ENCODE measurements at regions not wholly inside any gene's neighbourhood (a gene's known extent, or its start where the extent isn't known, plus 50 kb on each side); places are given as distances from the start of the nearest gene placed in this dataset.
"Not testable (repeated sequence)": the region's sequence is repeated elsewhere in the genome, so short reads cannot be mapped to it uniquely, and the experiment has no call there.

- TF ChIP-seq ZFX (IDR thresholded peaks at IDR 0.05; ENCODE audit: borderline replicate concordance) (no peak), CTCF (IDR thresholded peaks at IDR 0.05) (no peak)
- H3K27ac ChIP-seq: no peak overlapping the region
Observed at GRCh38 chr6:121635355-121635754, 199.9 kb downstream of the GJA1 start.

GRCh38 chr6:121636217-121636616 lies 200.8 kb downstream of the GJA1 start:
- H3K27ac ChIP-seq: not testable (repeated sequence)

GRCh38 chr6:121639021-121639420 lies 203.6 kb downstream of the GJA1 start:
- H3K27ac ChIP-seq: no peak overlapping the region
- TF ChIP-seq CTCF (IDR thresholded peaks at IDR 0.05): no peak
- TF ChIP-seq ZFX (IDR thresholded peaks at IDR 0.05; ENCODE audit: borderline replicate concordance): no peak

- no peak overlapping the region for H3K27ac ChIP-seq
- TF ChIP-seq CTCF (IDR thresholded peaks at IDR 0.05) (no peak), ZFX (IDR thresholded peaks at IDR 0.05; ENCODE audit: borderline replicate concordance) (no peak)
Observed at GRCh38 chr6:121641158-121641557, 205.7 kb downstream of the GJA1 start.

GRCh38 chr6:121645100-121645745 lies 209.8 kb downstream of the GJA1 start:
- TF ChIP-seq CTCF (IDR thresholded peaks at IDR 0.05): no peak
- TF ChIP-seq ZFX (IDR thresholded peaks at IDR 0.05; ENCODE audit: borderline replicate concordance): no peak
- H3K27ac ChIP-seq: no peak overlapping the region

GRCh38 chr6:121647905-121648304 lies 212.5 kb downstream of the GJA1 start:
- TF ChIP-seq CTCF (IDR thresholded peaks at IDR 0.05) (no peak), ZFX (IDR thresholded peaks at IDR 0.05; ENCODE audit: borderline replicate concordance) (no peak)
- H3K27ac ChIP-seq: no peak overlapping the region

GRCh38 chr6:121649951-121650350 lies 214.5 kb downstream of the GJA1 start:
- no peak overlapping the region for H3K27ac ChIP-seq
- TF ChIP-seq ZFX (IDR thresholded peaks at IDR 0.05; ENCODE audit: borderline replicate concordance) (no peak), CTCF (IDR thresholded peaks at IDR 0.05) (no peak)

- H3K27ac ChIP-seq: no peak overlapping the region
- TF ChIP-seq CTCF (IDR thresholded peaks at IDR 0.05) (no peak), ZFX (IDR thresholded peaks at IDR 0.05; ENCODE audit: borderline replicate concordance) (no peak)
Observed at GRCh38 chr6:121651420-121651819, 216.0 kb downstream of the GJA1 start.
